HEK293T (cell line): ENCODE measurements at regions not wholly inside any gene's neighbourhood (a gene's known extent, or its start where the extent isn't known, plus 50 kb on each side); places are given as distances from the start of the nearest gene placed in this dataset.

Experiments used
- ARNT ChIP-seq: fragments of 450-650 bp; IDR thresholded peaks from 2 replicates; pipeline ENCODE4 v1.6.1; 2017; ENCODE audit warnings: mild to moderate bottlenecking
- BHLHE40 ChIP-seq: fragments of 450-650 bp; IDR thresholded peaks from 2 replicates; pipeline ENCODE4 v1.6.1; 2016; ENCODE audit warnings: mild to moderate bottlenecking, moderate library complexity, borderline replicate concordance
- ELF4 ChIP-seq: fragments of 450-650 bp; IDR thresholded peaks from 2 replicates; pipeline ENCODE4 v1.6.1; 2017; ENCODE audit warnings: antibody characterized with exemption
- FOXA1 ChIP-seq: fragments of 450-650 bp; IDR thresholded peaks from 2 replicates; pipeline ENCODE4 v1.6.1; 2016; ENCODE audit warnings: mild to moderate bottlenecking
- FOXK2 ChIP-seq: fragments of 450-650 bp; IDR thresholded peaks from 2 replicates; pipeline ENCODE4 v1.6.1; 2016; ENCODE audit warnings: mild to moderate bottlenecking
- HDGF ChIP-seq: fragments of 450-650 bp; IDR thresholded peaks from 2 replicates; pipeline ENCODE4 v1.6.1; 2017; ENCODE audit warnings: antibody characterized with exemption, borderline replicate concordance
- LEF1 ChIP-seq: fragments of 450-650 bp; IDR thresholded peaks from 2 replicates; pipeline ENCODE4 v1.6.1; 2017; ENCODE audit warnings: mild to moderate bottlenecking, borderline replicate concordance
- NFRKB ChIP-seq: fragments of 450-650 bp; IDR thresholded peaks from 2 replicates; pipeline ENCODE4 v1.6.1; 2016; ENCODE audit warnings: mild to moderate bottlenecking, moderate library complexity
- PKNOX1 ChIP-seq: fragments of 450-650 bp; IDR thresholded peaks from 2 replicates; pipeline ENCODE4 v1.6.1; 2016
- SP1 ChIP-seq: fragments of 450-650 bp; IDR thresholded peaks from 2 replicates; pipeline ENCODE4 v1.6.1; 2017
- SUZ12 ChIP-seq: fragments of 450-650 bp; IDR thresholded peaks from 2 replicates; pipeline ENCODE4 v1.6.1; 2016; ENCODE audit warnings: mild to moderate bottlenecking
- TARDBP ChIP-seq: fragments of 450-650 bp; IDR thresholded peaks from 2 replicates; pipeline ENCODE4 v1.6.1; 2016

DNA sequence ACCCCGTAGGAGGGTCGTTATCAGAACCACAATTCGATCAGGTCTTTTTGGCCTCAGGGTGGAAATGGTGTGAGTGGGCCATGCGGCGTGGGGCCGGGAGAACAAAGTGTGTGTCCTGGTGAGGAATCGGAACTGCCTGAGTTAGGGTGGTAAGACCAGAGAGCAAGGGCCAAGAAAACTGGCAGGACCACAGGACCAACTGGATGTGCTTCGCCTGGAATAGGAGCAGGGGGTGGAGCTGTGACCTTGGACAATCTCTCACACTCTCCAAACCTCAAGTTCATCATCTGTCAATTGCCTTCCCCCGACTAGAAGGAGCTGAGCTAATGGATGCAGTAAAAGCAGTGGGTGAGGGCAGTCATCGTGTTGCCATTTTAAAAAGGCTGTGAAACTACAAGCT lies 59.5 kb downstream of the NAV1 start:
- TF ChIP-seq SP1: no peak
- no peak for TF ChIP-seq FOXK2
- TF ChIP-seq BHLHE40: no peak
- TF ChIP-seq FOXA1: no peak
- TF ChIP-seq NFRKB: no peak
- TF ChIP-seq HDGF: no peak
- TF ChIP-seq ARNT: no peak
- TF ChIP-seq PKNOX1: no peak
- TF ChIP-seq TARDBP: no peak
- TF ChIP-seq LEF1: no peak
- no peak for TF ChIP-seq ELF4
- no peak for TF ChIP-seq SUZ12
